ENCODE measurements at regions not wholly inside any gene's neighbourhood (a gene's known extent, or its start where the extent isn't known, plus 50 kb on each side); places are given as distances from the start of the nearest gene placed in this dataset.
A peak's percentile ranks its signal among the peaks of the same experiment; 100 is the strongest.
"Not testable (repeated sequence)": the region's sequence is repeated elsewhere in the genome, so short reads cannot be mapped to it uniquely, and the experiment has no call there.

- not testable (repeated sequence) for DNase-seq
Observed at GRCh38 chr17:30624180-30624579, 147.0 kb downstream of the GOSR1 start.

- not testable (repeated sequence) for DNase-seq
Observed at GRCh38 chr17:30609682-30610081, 132.5 kb downstream of the GOSR1 start.

GRCh38 chr17:30605523-30605922 is 128.3 kb downstream of the GOSR1 start:
- no peak for DNase-seq

- no peak for DNase-seq
Observed at GRCh38 chr17:30605027-30605426, 127.8 kb downstream of the GOSR1 start.

- DNase-seq, result not testable (repeated sequence)
Observed at GRCh38 chr17:30602396-30602795, 125.2 kb downstream of the GOSR1 start.

GRCh38 chr17:30601984-30602383 is 124.8 kb downstream of the GOSR1 start:
- not testable (repeated sequence) for DNase-seq

- peak in 1 of 5 experiments; percentile 55 for DNase-seq
Observed at GRCh38 chr17:30600830-30601494, 123.8 kb downstream of the GOSR1 start.

- peak; percentile 32 to 75 (median 44) for DNase-seq
Observed at GRCh38 chr17:30600060-30600829, 123.0 kb downstream of the GOSR1 start.

- no peak for DNase-seq
Observed at GRCh38 chr17:30599428-30600059, 122.3 kb downstream of the GOSR1 start.

GRCh38 chr17:30597776-30598288 is 120.6 kb downstream of the GOSR1 start:
- DNase-seq, result no peak

- not testable (repeated sequence) for DNase-seq
Observed at GRCh38 chr17:30596948-30597775, 120.0 kb downstream of the GOSR1 start.

- not testable (repeated sequence) for DNase-seq
Observed at GRCh38 chr17:30594953-30595371, 117.8 kb downstream of the GOSR1 start.

GRCh38 chr17:30594223-30594952 is 117.2 kb downstream of the GOSR1 start:
- DNase-seq, result no peak

- DNase-seq, result no peak
Observed at GRCh38 chr17:30590081-30590733, 113.0 kb downstream of the GOSR1 start.

- no peak for DNase-seq
Observed at GRCh38 chr17:30589431-30589830, 112.2 kb downstream of the GOSR1 start.

- DNase-seq, result no peak
Observed at GRCh38 chr17:30588798-30589247, 111.6 kb downstream of the GOSR1 start.

GRCh38 chr17:30586818-30587595 is 109.8 kb downstream of the GOSR1 start:
- peak in 1 of 5 experiments; percentile 15 for DNase-seq

GRCh38 chr17:30584810-30585209 is 107.6 kb downstream of the GOSR1 start:
- DNase-seq, result no peak

GRCh38 chr17:30580916-30581315 is 103.7 kb downstream of the GOSR1 start:
- no peak for DNase-seq

GRCh38 chr17:30579610-30580315 is 102.6 kb downstream of the GOSR1 start:
- DNase-seq, result no peak

All from T-helper 2 cell (primary cell).